ENCODE measurements at regions not wholly inside any gene's neighbourhood (a gene's known extent, or its start where the extent isn't known, plus 50 kb on each side); places are given as distances from the start of the nearest gene placed in this dataset.
"Not testable (repeated sequence)": the region's sequence is repeated elsewhere in the genome, so short reads cannot be mapped to it uniquely, and the experiment has no call there.

- DNase-seq (no peak), ATAC-seq (no peak)
- H3K27me3 ChIP-seq, result no peaks in the 10 kb centered on the region
- TF ChIP-seq, protein P1, sequence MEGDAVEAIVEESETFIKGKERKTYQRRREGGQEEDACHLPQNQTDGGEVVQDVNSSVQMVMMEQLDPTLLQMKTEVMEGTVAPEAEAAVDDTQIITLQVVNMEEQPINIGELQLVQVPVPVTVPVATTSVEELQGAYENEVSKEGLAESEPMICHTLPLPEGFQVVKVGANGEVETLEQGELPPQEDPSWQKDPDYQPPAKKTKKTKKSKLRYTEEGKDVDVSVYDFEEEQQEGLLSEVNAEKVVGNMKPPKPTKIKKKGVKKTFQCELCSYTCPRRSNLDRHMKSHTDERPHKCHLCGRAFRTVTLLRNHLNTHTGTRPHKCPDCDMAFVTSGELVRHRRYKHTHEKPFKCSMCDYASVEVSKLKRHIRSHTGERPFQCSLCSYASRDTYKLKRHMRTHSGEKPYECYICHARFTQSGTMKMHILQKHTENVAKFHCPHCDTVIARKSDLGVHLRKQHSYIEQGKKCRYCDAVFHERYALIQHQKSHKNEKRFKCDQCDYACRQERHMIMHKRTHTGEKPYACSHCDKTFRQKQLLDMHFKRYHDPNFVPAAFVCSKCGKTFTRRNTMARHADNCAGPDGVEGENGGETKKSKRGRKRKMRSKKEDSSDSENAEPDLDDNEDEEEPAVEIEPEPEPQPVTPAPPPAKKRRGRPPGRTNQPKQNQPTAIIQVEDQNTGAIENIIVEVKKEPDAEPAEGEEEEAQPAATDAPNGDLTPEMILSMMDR (IDR thresholded peaks at IDR 0.05), result no peak
- H3K4me1 ChIP-seq, result no peaks in the 10 kb centered on the region
- H3K36me3 ChIP-seq, result no peaks in the 10 kb centered on the region
- H3K9me3 ChIP-seq, result no peaks in the 10 kb centered on the region
- H3K27ac ChIP-seq, result no peak overlapping the region
- intact Hi-C loops (cut with DNase I), result no loop called here
- H3K4me3 ChIP-seq, result no peak overlapping the region
These were observed 657.1 kb upstream of the CDH10 start for GRCh38 chr5:25301836-25302235.

GRCh38 chr5:25295067-25295466 lies 650.3 kb upstream of the CDH10 start:
- intact Hi-C loops (cut with DNase I), result no loop called here
- Histone ChIP-seq H3K4me3 (no peak overlapping the region), H3K4me1 (no peaks in the 10 kb centered on the region), H3K27ac (no peak overlapping the region), H3K36me3 (no peaks in the 10 kb centered on the region), H3K9me3 (no peaks in the 10 kb centered on the region), H3K27me3 (no peaks in the 10 kb centered on the region)
- no peak for ATAC-seq
- TF ChIP-seq, protein P1 (IDR thresholded peaks at IDR 0.05), result no peak
- no peak for DNase-seq

DNA sequence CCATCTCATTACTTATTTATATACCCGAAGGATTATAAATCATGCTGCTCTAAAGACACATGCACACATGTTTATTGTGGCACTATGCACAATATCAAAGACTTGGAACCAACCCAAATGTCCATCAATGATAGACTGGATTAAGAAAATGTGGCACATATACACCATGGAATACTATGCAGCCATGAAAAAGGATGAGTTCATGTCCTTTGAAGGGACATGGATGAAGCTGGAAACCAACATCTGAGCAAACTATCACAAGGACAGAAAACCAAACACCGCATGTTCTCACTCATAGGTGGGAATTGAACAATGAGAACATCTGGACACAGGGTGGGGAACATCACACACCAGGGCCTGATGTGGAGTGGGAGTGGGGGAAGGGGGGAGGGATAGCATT lies 645.0 kb upstream of the CDH10 start:
- H3K27ac ChIP-seq; H3K27me3 ChIP-seq; intact Hi-C loops (cut with DNase I); H3K36me3 ChIP-seq; H3K4me3 ChIP-seq; ATAC-seq; DNase-seq; H3K4me1 ChIP-seq; H3K9me3 ChIP-seq: not testable (repeated sequence)

DNA sequence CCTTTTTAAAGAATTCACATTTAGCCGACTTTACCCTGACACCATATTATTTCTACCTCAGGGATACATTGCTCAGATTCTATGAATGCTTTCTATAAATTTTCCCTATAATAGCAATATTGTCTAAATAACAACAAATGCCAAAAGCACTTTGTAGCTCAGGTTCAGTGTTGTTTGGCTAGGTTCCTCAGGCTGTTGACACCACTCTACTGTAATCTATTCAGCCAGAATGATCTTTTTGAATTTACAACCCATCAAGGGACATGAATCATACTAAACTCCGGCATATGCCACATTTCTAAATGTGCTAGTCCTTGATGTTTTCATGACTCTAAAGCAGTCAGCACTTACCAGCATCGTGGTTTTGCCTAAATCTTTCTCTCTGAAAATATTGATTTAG lies 641.5 kb upstream of the CDH10 start:
- no peaks in the 10 kb centered on the region for H3K27me3 ChIP-seq
- H3K9me3 ChIP-seq, result no peaks in the 10 kb centered on the region
- H3K4me3 ChIP-seq, result no peak overlapping the region
- DNase-seq (no peak), ATAC-seq (no peak)
- TF ChIP-seq, protein P1 (IDR thresholded peaks at IDR 0.05), result no peak
- no peaks in the 10 kb centered on the region for H3K36me3 ChIP-seq
- H3K4me1 ChIP-seq, result no peaks in the 10 kb centered on the region
- no peak overlapping the region for H3K27ac ChIP-seq
- intact Hi-C loops (cut with DNase I), result no loop called here

DNA sequence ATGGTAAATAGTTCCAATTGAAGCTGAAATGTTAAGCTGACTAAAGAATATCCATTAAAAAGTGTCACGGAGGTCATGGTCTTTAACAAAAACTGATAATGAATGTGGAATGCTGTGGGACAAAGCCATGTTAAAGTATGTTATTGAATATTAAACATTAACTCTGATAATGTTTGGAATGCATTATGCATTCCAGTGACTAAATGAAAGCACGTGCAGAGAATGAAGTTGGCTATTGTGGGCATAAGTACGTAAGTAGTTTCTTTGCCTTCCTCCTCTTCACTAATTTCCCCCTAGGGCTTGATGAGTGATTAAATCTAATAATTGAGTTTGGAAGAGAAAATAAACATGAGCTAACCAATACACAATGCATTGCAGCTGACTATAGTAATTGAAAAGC lies 640.4 kb upstream of the CDH10 start:
- DNase-seq, result no peak
- Histone ChIP-seq H3K4me1 (no peaks in the 10 kb centered on the region), H3K36me3 (no peaks in the 10 kb centered on the region), H3K27ac (no peak overlapping the region), H3K27me3 (no peaks in the 10 kb centered on the region), H3K4me3 (no peak overlapping the region), H3K9me3 (no peaks in the 10 kb centered on the region)
- TF ChIP-seq, protein P1 (IDR thresholded peaks at IDR 0.05), result no peak
- ATAC-seq, result no peak
- intact Hi-C loops (cut with DNase I), result no loop called here

DNA sequence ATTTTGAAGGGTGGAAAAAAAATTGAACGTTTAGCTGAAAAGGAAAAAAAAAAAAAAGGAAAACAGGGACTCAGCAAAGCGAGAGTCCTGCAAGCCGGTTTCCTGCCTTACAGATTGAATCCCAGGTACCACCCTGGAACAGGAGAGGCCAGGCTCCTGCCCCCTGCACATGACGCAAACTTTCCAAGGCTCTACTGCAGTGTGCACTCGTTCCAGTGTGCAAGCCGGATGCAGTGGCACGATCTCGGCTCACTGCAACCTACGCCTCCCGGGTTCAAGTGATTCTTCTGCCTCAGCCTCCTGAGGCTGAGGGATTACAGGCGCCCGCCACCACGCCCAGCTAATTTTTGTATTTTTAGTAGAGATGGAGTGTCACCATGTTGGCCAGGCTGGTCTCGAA lies 618.7 kb upstream of the CDH10 start:
- H3K27me3 ChIP-seq; H3K4me3 ChIP-seq; DNase-seq; H3K27ac ChIP-seq; H3K9me3 ChIP-seq; intact Hi-C loops (cut with DNase I); H3K36me3 ChIP-seq; H3K4me1 ChIP-seq; ATAC-seq: not testable (repeated sequence)

- Histone ChIP-seq H3K4me3 (no peak overlapping the region), H3K36me3 (no peaks in the 10 kb centered on the region), H3K4me1 (no peaks in the 10 kb centered on the region), H3K27me3 (no peaks in the 10 kb centered on the region), H3K9me3 (no peaks in the 10 kb centered on the region), H3K27ac (no peak overlapping the region)
- DNase-seq (no peak), ATAC-seq (no peak)
- intact Hi-C loops (cut with DNase I), result no loop called here
- TF ChIP-seq, protein P1 (IDR thresholded peaks at IDR 0.05), result no peak
These were observed 617.4 kb upstream of the CDH10 start for GRCh38 chr5:25262221-25262620.

Measured in upper lobe of right lung (tissue), 1 donor.